Ishikawa (cell line): ENCODE measurements at regions not wholly inside any gene's neighbourhood (a gene's known extent, or its start where the extent isn't known, plus 50 kb on each side); places are given as distances from the start of the nearest gene placed in this dataset.

Experiments used
- MAX ChIP-seq: IDR thresholded peaks from 2 replicates; pipeline ENCODE4 v1.6.1; 2012
- REST ChIP-seq: IDR thresholded peaks from 2 replicates; pipeline ENCODE4 v1.6.1; 2012; ENCODE audit warnings: low read depth, mild to moderate bottlenecking
- ZBTB7A ChIP-seq: IDR thresholded peaks from 2 replicates; pipeline ENCODE4 v1.6.1; 2012; ENCODE audit warnings: low read depth

- TF ChIP-seq REST, result no peak
- TF ChIP-seq ZBTB7A, result no peak
- no peak for TF ChIP-seq MAX
These were observed 127.4 kb downstream of the FAM53A start for GRCh38 chr4:1556541-1557220.
